ENCODE measurements at regions not wholly inside any gene's neighbourhood (a gene's known extent, or its start where the extent isn't known, plus 50 kb on each side); places are given as distances from the start of the nearest gene placed in this dataset.

- no peak for DNase-seq
Observed at GRCh38 chr18:75839041-75839440, 411.5 kb upstream of the SMIM21 start.

DNA sequence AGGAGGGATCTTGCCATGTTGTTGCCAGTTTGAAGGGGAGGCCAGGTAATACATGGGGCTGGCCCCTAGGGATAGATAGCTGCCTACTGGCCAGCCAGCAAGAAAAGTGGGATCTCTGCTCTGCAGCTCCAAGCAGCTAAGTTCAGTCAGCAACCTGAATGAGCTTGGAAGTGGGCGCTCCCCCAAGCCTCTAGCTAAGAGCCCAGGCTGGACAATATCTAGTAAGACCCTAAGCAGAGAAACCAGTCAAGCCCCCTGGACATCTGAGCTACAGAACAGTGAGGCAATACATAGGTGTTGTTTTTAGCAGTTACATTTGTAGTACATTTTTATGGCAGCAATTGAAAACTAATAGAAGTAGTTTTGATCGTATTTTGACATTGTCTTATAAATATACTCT is 409.8 kb upstream of the SMIM21 start:
- no peak for DNase-seq

- DNase-seq = no peak
Observed at GRCh38 chr18:75836516-75836915, 409.0 kb upstream of the SMIM21 start.

- peak; percentile 49 for DNase-seq
Observed at GRCh38 chr18:75831960-75832359, 404.5 kb upstream of the SMIM21 start.

DNA sequence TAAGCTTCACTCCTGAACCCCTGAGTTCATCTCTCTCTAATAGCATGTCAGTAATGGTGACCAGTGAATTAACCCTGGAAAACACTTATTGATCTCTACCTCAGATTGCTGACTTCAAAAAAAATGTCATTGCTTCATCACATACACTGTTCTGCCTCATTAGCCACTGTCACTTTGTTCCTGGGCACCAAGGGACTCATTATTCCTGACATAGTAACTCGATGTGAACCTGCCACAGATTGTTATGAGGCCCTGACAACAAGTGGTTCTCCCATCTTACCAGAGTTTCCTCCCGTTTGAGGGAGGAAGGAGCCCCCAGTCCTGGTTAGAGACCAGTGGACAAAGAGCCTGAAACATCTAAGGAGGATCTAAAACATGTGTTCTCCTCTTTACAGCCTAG is 403.3 kb upstream of the SMIM21 start:
- no peak for DNase-seq

- no peak for DNase-seq
Observed at GRCh38 chr18:75829091-75829490, 401.6 kb upstream of the SMIM21 start.

- no peak for DNase-seq
Observed at GRCh38 chr18:75828379-75828778, 400.9 kb upstream of the SMIM21 start.

- no peak for DNase-seq
Observed at GRCh38 chr18:75827751-75828287, 400.3 kb upstream of the SMIM21 start.

DNA sequence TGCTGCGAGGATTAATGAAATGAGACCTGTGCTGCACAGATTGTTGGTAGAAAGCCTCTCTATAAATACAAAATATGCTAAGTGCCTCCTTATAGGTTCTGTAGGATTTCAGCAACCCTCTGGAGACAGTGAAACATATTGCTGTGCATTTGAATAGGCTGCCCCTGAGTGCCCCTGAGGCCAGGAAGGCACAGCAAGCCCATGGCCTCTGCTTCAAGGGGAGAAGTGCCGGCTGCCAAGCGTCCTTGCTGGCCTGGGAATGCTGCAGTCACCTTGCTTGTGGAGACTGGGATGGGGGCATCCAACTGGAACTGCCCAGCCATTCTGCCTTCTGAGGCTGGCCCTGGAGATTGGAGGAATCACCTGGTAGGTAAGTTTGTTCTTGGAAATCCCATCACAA is 397.2 kb upstream of the SMIM21 start:
- DNase-seq = no peak

- DNase-seq = no peak
Observed at GRCh38 chr18:75823471-75823870, 396.0 kb upstream of the SMIM21 start.

GRCh38 chr18:75818383-75818782 is 390.9 kb upstream of the SMIM21 start:
- no peak for DNase-seq

DNA sequence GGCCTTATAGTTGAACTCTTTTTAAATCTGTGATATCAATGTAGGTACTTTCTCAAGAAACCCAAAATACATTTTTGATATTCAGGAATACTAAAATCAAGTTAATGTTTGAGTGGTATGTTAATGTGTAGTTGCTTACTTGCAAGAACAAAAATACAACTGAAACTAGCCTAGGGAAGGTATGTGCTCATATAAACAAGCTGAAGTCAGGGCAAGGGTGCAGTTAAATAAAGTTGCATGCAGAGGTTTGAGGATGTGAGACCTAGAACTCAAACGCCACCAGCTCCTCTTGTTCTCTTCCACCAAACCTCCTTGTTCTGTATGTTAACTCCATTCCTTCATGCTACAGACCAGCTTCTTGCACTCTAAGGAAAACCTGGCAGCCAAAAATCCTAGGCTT is 388.3 kb upstream of the SMIM21 start:
- no peak for DNase-seq

- no peak for DNase-seq
Observed at GRCh38 chr18:75812761-75813160, 385.3 kb upstream of the SMIM21 start.

GRCh38 chr18:75810961-75811551 is 383.6 kb upstream of the SMIM21 start:
- DNase-seq = no peak

- no peak for DNase-seq
Observed at GRCh38 chr18:75810516-75810915, 383.0 kb upstream of the SMIM21 start.

DNA sequence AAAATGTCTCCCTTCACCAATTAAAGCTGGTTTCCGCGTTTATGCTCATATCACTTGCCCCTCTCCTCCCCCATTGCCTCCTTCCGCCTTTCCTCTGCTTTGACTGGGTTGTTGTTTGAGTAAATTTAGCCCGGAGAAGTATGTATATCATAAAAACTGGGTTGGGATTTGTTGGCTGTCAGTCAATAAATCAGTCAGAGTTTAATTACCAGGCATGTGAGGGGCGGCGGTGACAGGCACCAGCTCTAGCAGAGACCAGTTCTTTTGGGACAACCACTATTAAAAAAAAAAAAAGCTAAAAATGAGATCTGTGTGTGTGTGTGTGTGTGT is 382.4 kb upstream of the SMIM21 start:
- no peak for DNase-seq

DNA sequence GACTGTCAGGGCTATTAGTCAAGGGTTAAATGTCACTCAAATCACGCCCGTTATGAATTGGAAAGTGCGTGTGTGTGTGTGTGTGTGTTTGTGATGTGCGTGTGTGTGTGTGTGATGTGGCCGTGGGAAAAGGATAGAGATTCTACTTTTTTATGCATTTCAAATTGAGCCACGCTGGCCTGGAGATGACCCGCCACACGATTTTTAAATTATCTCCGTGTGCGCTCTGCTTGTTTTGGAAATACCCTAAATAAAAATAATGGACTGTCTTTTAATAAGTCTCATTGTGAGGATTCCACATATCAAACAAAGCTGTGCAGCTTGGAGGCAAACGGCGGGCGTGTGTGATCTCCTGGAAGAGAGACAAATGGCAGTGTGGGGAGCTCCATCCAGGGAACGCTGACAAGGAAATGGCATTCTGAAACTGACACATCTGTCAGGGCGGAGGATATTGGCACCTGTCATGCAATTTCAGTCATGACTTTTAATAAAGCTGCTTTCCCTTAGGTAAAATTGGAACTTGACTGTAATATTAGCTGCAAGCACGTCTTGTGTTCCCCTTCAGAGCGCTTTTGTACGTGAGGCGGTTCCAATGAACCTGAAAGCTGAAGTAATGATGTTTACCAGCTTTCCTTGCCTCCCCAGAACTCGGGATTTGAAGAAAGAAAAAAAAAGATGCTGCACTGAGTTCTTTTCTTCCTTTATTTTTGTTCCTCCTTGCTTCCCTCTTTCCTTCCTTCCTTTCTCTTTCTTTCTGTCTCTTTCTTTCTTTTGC is 381.8 kb upstream of the SMIM21 start:
- DNase-seq = no peak

- DNase-seq = no peak
Observed at GRCh38 chr18:75805265-75805664, 377.8 kb upstream of the SMIM21 start.

- peak; percentile 22 for DNase-seq
Observed at GRCh38 chr18:75802681-75803080, 375.2 kb upstream of the SMIM21 start.

- DNase-seq = no peak
Observed at GRCh38 chr18:75801178-75801577, 373.7 kb upstream of the SMIM21 start.

DNA sequence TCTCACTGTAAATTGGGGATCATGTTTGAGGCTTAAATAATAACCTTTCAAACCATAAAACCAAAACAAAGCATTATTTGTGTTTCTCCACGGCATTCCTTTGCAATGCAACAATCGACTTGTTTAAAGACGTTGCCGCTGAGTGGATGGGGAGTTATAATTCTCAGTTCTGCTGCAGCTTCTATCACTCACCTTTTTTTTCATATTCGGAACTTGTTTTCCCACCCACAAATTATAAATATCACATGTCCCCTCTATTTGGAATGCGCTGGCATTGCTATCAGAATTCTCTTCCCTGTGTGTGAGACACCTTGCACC is 372.8 kb upstream of the SMIM21 start:
- no peak for DNase-seq

DNA sequence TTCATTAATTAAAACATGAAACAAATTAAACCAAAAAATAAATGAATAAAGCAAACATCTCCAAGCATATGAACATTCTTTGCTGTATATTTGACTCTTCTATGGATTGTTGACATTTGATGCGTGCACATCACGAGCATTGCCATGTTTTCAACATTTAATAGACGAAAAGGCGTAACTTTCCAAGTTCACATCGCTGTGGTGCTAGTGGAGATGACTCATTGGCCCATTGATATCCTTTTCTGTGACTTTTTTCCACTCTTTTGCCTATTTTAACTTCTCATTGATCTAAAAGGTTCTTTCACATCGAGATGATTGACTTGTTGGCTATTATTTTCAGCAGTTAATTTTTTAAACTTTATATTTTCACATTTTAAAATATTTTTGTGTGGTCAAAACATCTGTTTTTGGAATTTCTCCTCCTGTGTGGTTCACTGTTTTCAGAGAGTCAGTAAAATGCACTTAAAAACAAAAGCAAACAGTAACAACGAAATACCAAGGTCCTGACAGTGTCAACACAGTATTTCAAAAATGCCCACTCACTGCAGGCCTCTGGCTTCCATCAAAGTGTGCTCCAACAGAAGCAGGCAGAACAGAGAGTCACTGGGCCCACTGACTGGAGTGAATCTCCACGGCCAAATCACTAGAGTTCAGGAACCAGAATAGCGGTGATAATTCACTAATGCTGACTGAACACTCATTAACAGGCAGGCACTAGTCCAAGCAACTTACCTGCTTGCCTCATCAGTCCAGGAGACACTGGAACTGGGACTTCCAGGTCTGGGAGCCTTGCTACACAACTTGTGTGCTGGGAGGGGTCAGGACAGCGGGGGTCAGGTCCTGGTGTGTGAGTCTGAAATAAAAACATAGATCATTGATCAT is 372.2 kb upstream of the SMIM21 start:
- no peak for DNase-seq

GRCh38 chr18:75797046-75797445 is 369.5 kb upstream of the SMIM21 start:
- DNase-seq = no peak

GRCh38 chr18:75790796-75791195 is 363.3 kb upstream of the SMIM21 start:
- no peak for DNase-seq

Data from NCI-H510A (cell line).